ENCODE measurements at regions not wholly inside any gene's neighbourhood (a gene's known extent, or its start where the extent isn't known, plus 50 kb on each side); places are given as distances from the start of the nearest gene placed in this dataset.

GRCh38 chr1:229845410-229846138 lies 219.5 kb downstream of the URB2 start:
- TF ChIP-seq CTCF (IDR thresholded peaks at IDR 0.05): no peak
- TF ChIP-seq POLR2A (IDR thresholded peaks at IDR 0.05): no peak

Measured in uterus (tissue), 2 donors.